COLO668 (cell line): ENCODE measurements at regions not wholly inside any gene's neighbourhood (a gene's known extent, or its start where the extent isn't known, plus 50 kb on each side); places are given as distances from the start of the nearest gene placed in this dataset.

Experiments
- DNase-seq: peaks from one replicate; lab custom pipeline; 2025; ENCODE audit not compliant: unreplicated experiment; lab: John Stamatoyannopoulos, UW

DNA sequence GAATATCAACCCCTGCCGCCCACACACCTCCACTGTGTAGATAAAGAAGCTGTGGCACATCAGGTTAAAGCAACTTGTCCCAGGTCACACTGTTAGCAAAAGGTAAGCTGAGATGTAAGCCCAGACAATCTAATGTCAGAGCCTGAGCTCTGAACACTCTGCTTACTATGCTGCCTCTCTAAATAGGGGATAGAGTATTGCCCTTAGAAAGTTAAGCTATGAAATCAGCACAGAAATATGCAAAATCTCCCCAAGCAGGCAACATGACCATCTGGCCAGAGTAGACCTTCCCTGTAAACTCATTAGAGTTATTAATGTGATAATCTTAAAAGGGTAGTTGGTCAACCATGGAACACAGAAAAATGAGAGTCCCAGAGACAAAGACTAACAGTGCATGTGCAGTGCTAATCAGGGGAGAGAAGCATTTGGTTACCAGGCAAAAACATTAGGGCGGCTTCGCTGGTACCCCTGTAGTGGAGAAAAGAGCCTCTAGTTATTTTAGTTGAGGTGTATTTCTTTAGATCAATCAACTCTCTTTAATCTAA, 171.0 kb downstream of the BTG1 start:
- no peak for DNase-seq

DNA sequence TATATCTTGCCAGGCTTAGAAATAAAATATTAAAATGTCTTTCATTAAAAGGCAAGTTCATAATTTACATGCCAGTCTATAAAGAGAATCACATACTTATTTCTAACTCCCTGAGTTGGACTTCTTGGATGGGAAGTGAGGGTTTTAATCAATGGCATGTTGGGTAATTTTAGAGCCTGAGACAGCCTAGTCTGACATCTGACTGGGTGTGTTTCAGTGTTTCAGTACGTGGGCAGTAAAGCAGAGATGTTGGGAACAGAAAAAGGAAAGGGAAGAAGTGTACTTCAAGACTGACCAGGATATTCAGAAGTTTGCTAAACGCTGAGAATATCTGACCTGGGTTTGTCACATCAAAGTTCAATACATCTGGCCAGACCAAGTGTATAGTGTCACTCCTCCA, 171.8 kb downstream of the BTG1 start:
- no peak for DNase-seq

DNA sequence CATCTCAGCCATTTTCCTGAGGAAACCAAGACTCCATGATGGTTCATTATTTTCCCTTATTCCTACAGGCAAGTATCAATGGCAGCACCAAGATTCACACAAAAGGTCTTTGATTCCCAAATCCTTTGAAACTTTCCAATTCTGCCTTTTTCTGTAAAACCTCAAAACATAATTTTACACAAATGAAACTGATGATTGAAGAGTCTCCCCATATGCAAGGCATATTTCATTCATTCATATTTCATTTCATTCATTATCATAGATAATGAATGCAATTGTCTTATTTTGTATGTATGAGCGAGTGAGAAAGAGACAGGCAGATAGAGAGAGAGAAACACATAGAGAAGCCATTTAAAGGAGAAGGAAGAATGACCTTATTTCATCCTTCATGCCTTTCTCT, 172.8 kb downstream of the BTG1 start:
- no peak for DNase-seq

DNA sequence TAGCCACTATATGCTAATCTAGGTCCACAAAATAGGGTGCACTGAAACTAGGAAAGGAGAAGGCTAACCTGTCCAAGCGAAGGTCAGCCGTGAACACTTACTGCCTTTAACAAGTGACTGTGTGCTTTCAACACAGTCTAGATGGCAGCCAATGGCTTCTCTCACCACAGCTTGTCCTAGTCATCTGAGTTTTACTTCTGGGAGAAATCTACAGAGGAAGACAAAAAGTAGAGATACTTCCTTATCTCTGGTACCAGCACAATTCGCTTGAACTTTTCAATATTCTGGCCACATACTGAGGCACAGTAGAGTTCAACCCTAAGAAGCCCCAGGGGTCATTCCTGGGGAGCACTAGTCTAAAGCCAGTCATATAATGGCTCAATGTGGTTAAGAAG, 176.9 kb downstream of the BTG1 start:
- no peak for DNase-seq

DNA sequence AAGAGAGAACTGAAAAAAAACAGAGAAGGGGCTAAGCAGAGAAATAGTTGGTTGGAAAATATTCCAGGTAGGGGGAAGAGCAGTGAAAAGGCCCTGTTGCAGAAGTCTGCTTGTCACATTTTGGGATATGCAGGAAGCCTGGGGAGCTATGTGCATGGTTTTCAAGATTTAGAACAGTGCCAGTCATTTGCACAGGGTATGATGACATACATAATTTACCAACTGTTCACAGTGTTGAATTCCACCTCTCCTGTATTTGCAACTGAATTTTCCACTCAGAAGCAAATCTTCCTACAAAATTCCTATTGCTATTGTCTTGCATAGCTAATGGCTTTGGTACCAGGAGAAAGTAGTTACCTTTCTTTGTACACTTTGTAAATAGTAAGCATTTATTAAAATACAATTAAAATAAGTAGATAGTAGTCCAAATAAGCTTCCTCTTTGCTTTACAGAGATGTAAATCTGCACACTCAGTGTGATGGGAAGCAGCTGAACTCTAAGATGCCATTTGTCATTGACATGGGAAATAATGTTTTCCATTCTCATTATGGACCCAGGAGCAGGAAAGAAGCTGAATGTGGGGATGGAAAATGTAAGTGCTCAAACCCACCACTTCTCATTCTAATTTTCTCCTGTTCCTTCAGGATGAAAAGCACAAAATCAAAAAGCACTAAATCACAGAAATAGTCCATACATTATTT, 177.4 kb downstream of the BTG1 start:
- DNase-seq = no peak

DNA sequence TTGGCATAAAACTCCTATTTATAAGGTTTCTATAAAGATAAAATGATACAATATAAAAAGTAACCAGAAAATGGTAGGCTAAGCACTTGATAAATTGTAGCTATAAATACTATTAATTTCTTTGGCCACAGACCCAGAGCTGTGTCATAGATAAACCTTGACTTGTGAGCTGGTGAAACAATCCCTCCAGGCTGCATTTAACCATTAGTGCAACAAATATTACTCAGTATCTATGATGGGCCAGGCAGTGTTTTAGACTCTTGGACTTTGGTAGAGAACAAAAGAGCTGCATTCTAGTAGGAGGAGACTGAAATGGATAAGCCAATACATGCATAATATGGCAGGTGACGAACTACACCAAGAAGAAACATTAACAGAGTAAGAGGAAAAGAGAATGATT, 178.1 kb downstream of the BTG1 start:
- no peak for DNase-seq

DNA sequence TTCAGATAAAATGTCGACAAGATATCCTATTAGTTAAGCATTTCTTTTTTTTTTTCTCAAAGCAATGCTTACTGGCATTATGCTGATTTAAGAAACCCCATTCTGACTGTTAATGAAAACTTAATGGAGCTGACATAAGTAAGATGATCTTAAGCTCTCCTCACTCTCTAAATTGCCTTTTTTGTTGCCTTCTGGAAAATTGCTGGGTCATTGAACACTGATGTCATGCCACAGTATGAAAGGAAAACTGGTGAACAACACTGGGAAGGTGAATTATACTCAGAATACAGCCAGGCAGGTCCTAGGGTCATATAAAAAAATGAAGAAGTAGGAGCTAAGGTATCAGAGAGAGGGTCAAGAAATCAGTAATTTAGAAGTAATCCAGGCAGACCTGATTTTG, 179.9 kb downstream of the BTG1 start:
- no peak for DNase-seq

DNA sequence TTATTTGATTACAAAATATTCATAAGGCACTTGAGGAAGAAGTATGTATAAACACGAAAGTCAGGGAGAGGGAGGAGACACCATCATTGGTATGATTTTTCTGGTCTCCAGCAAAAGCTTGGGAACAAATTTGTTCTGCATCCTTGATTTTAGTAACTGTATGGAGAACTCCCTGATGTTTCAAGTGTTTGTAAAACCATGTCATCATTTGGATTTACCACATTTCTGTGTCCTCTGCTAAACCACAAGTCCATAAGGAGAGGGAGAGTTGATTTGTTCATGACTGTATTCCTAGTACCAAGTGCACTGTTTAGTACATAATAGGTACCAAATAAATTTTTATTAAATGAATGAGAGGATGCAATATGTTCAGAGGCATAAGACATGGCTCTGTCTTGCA, 181.1 kb downstream of the BTG1 start:
- no peak for DNase-seq

DNA sequence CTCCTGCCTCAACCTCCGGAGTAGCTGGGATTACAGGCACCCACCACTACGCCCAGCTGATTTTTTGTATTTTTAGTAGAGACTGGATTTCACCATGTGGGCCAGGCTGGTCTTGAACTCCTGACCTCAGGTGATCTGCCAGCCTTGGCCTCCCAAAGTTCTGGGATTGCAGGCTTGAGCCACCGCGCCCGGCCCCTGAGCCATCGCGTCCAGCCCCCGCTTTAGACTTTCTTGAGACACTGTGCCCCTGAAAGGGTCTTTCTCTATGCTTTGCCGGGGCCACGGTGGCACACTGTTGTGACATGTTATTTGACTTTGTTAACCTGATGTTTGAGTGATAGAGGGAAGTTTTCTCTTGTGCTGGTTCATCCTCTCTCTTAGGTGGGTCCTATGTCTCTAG, 186.4 kb downstream of the BTG1 start:
- DNase-seq = no peak

DNA sequence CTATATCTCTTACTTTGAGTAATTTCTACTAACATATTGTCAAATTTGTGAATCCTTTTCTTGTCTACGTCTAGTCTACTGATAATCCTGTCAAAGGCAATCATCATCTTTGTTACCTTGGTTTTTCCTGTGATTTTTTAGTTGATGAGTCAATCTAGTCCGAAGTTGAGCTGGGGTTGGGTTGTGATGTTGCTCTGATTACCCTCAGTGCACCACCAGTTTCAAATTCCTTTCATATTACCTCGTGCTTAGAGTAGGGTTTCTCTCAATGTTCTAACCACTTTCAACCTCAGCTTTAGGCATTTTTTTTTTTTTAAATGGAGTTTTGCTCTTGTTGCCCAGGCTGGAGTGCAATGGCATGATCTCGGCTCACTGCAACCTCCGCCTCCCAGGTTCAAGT, 186.8 kb downstream of the BTG1 start:
- no peak for DNase-seq

DNA sequence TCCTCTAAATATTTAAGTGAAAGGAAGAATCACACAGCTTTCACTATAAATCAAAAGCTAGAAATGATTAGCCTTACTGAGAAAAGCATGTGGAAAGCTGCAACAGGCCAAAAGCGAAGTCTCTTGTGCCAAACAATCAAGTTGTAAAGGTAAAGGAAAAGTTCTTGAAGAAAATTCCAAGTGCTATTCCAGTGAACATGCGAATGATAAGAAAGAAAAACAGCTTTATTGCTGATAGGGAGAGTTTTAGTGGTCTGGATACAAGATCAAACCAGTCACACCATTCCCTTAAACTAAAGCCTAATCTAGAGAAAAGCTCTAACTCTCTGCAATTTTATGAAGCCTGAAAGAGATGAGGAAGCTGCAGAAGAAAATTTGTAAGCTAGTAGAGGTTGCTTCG, 190.9 kb downstream of the BTG1 start:
- DNase-seq = no peak

DNA sequence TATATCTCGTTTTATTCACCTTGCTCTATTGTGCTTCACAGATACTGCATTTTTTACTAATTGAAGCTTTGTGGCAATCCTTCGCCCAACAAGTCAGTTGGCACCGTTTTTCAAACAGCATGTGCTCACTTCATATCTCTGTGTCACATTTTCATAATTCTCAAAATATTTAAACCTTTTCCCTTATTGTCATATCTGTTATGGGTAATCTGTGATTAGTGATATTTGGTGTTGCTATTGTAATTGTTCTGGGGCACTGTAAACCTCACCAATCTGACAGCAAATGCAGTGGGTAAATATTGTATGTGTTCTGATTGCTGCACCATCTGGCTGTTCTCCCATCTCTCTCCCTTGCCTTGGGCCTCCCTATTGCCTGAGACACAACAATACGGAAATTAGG, 191.3 kb downstream of the BTG1 start:
- no peak for DNase-seq

DNA sequence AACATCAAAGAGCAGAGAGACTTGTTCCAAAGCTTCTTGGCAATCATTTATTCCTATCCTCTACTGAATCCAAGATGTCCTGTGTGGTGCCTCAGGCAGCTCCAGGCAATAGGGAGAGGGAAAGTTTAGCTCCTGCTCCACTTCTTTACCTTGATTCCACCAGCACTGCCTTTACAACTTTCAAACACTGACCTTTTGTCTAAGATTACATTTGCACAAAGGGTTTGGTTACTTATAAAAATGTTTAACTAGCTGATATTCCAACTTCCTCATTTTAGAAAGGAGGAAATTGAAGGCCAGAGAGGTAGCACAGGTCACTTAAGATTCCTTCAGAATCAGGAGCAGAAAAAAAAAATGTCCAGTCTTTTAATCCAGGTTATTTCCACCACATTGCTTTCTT, 192.7 kb downstream of the BTG1 start:
- DNase-seq = no peak

DNA sequence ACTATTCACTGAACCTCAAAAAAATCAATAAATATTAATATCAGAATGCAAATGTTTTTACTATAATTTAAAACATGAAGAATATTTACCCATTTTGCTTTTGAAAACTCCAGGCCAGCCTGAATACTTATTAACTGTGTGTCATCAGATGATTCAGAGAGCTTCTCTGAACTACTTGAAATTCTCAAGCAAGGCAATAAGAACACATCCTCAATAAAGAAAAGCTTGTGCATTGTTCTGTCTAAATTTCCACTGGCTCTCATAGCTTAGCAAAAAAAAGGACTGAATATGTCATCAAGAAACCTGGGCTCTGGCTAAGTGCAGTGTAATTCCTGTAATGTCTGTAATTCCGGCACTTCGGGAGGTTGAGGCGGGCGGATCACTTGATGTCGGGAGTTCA, 194.1 kb downstream of the BTG1 start:
- no peak for DNase-seq

DNA sequence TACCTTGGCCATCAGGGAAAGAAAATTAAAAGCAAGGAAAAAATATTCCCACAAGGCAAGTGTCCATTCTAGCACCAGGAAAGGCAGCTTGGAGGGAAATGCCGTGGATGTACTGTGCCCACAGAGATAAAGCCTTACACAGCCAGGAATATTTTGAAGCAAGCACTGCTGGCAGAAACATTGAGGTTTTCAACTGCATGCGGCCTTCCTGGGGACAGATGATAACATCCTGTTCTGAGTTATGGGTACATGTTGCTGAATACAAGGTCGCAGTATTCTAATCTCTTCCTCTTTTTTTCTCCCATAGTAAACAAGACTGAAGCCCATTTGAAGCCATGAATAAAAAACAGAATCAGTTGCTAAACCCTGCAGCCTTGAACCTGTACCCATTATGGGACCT, 197.1 kb downstream of the BTG1 start:
- no peak for DNase-seq

DNA sequence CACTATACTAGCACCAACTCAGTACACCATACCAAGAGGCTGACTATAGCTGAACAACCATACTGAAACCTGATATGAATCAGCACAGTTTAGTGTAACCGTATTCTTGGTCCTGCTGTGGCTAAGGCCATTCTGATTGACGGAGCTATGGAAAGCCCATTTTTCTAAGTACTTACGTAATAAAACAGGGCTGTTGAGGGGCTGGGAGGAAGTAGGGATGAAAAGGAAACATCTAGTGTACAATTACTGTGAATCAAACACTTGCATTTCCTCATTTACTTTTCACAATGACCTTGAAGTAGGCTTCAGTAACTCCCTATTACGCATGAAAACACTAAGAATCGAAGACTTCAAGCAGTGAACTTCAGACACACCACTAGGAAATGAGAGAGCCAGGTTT, 198.2 kb downstream of the BTG1 start:
- no peak for DNase-seq

DNA sequence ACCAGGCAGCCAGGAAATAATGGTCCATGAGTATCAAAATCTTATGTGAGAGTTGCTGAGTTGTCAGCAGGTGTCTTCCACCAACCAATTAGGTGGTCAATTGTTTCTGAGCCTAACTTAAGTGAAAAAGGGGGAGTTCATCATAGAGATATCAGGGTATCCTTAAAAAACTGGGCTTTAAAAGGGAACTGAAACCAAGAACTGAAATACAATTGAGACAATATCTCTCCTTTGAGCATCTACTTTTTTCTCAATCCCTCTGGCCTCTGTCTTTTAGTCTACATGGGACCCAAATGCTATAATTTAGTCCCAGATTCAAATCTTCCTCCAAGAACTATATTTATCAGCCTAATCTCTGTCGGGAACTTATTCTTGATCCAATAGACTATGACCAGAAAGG, 201.0 kb downstream of the BTG1 start:
- DNase-seq = no peak

DNA sequence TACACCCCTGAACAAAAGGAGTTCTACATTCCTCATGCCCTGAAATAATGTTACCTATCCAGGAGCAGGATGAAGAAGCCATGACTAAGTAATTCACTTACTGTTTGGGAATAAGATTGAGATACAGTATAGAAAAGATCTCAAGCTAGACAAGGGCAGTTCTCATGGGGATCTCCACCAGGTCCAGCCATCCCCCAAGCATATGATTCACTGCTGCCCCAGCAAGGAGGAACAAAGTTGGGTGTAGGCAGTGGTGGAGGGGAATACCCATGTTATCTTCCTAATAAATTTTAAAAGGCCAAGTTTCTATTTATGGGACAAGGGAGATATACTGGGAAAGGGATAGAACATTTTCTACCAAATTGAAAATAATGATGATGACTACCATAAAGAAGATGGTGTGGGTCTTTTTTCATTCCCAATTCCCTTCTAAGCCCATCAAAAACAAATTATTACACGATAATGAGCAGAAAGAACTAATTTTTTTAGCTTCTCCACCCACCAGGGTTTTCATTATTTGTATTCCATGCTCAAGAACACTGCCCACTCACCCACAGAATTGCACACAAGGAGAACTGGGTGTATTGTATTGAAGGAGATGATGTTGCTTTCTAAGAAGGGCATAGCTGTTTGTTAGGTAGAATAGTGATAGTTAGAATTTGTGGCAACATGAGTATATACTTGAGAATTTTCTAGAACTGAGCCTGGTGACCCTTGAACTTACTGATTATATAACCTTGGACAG, 204.6 kb downstream of the BTG1 start:
- DNase-seq = no peak

DNA sequence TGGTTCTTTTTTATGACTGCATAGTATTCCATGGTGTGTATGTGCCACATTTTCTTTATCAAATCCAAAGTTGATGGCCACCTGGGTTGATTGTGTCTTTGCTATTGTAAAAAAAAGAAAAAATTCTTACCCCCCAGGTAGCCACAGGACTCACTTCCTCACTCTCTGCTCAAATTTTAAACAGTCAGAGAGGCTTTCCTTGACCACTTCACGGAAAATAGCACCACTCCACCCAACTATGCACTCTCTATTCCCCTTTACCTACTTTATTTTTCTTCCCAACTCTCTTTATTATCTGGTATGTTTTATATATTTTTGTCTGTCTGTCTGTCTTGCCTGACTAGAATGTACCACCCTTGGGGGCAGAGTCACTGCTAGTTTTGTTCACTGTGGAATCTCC, 205.3 kb downstream of the BTG1 start:
- DNase-seq = no peak

DNA sequence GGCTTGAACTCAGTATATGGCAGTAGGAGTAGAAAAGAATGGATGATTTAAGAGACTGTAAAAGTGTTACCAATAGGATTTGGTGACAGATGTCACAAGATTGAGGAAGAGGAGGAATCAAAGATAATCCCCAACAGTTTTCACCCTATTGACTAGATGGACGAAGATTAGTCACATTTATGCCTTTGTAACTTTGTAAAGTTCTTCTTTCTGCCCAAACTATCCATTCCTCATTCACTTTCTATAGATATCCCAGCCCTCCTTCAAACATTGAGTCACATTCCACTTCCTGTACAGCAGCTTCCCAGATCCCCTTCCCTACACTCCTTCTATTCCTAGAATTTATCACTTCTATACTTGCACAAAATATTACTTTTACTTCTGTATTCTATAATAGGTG, 207.9 kb downstream of the BTG1 start:
- no peak for DNase-seq

DNA sequence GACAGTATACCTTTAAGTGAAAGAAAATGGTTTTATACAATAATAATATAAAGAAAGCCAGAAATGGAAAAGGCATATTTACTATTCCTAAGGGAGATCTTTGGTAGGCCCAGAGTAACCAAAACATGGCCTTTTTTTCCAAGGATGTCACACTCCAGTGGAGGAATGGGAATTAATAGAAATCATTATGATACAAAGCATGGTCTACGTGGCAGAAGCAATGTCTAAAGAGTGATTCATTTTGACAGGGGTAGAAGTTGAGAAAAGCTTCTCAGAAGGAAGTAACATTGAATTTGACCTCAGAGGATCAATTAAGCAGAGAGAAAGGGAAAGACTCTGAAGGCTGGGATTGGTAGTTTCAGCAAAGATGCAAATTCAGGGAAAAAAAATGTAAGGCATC, 208.6 kb downstream of the BTG1 start:
- DNase-seq = no peak

DNA sequence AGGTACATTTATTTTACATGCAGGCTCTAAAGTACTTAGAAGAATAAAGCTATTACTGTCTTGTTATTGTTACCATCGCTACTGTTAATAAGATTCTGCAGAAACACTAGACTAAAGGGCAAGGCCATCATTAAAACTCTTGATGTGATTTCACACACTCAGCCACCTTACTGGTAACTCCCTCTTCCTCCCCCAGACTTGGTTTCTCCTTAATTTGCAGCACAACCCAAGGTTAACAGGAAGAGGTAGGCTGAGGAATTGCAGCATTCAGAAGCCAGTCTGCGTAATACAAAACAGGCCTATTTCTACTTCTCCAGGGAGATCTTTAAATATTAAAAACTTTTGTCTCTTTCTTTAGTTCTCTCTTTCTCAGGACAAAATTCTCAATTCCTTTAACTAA, 210.3 kb downstream of the BTG1 start:
- no peak for DNase-seq

DNA sequence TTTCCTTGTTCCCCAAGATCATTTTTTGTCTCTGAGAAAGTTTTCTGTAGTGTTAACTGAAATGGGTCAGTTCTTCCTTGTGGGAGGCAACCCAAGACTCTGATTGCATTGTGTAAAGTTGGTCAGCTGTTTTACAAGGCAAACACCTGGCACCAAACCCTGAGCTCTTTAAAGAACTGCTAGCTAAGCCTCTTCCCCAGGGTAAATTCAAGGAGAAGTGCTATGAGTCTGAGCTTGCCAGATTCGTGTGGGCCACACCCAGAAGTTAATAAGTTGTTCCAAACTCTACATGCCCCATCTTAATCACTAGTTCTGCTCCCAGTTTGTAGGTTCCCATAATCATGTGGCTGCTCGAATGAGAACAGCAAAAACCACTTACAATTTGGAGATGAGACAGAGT, 214.5 kb downstream of the BTG1 start:
- DNase-seq = no peak
